CD4-positive, CD25-positive, alpha-beta regulatory T cell (primary cell): ENCODE measurements at regions not wholly inside any gene's neighbourhood (a gene's known extent, or its start where the extent isn't known, plus 50 kb on each side); places are given as distances from the start of the nearest gene placed in this dataset.

Experiments used
- ATAC-seq, 2 donors: fragments of 150-1000 bp; cut with Tn5 transposase; one replicate each; pipeline ENCODE4 v1.10.0; 2021; ENCODE audit warnings: low read depth in 2 of 2, moderate number of reproducible peaks in 2 of 2, moderate library complexity in 1 of 2
- DNase-seq, 3 donors: peaks; one replicate each; pipeline versions ENCODE4 v3.0.0 to v3.0.0-alpha.2; 2012 to 2022; ENCODE audit warnings: mixed read lengths in 1 of 3
- H3K27ac ChIP-seq: one replicate; pipeline ENCODE4 v1.7.0; 2013; ENCODE audit warnings: mild to moderate bottlenecking, low read length; ENCODE audit not compliant: insufficient read depth, poor library complexity, severe bottlenecking
- H3K27me3 ChIP-seq: one replicate; pipeline ENCODE4 v1.7.0; 2013; ENCODE audit warnings: low read length; ENCODE audit not compliant: control insufficient read depth, insufficient read depth
- H3K36me3 ChIP-seq: one replicate; pipeline ENCODE4 v1.7.0; 2013; ENCODE audit warnings: mild to moderate bottlenecking, low read length, moderate library complexity; ENCODE audit not compliant: control insufficient read depth, insufficient read depth
- H3K4me1 ChIP-seq: 2 replicates; pipeline ENCODE4 v1.7.0; 2013; ENCODE audit warnings: mild to moderate bottlenecking, low read length; ENCODE audit not compliant: insufficient read depth, control insufficient read depth, poor library complexity, severe bottlenecking
- H3K4me3 ChIP-seq: one replicate; pipeline ENCODE4 v1.7.0; 2013; ENCODE audit warnings: low read depth, mild to moderate bottlenecking, low read length, moderate library complexity
- H3K9me3 ChIP-seq, 2 experiments: 1 replicate in 1 of 2; 2 replicates in 1 of 2; pipeline ENCODE4 v1.7.0; 2013; ENCODE audit warnings: low read length in 2 of 2, mild to moderate bottlenecking in 1 of 2, moderate library complexity in 1 of 2; ENCODE audit not compliant: control insufficient read depth in 2 of 2
- H3K27ac Mint-ChIP-seq, 3 donors: one replicate each; pipeline ENCODE4 v1.8.0; 2020 to 2022; ENCODE audit warnings: mild to moderate bottlenecking in 3 of 3, mixed read lengths in 3 of 3, moderate library complexity in 2 of 3
- H3K27me3 Mint-ChIP-seq: one replicate; pipeline ENCODE4 v1.8.0; 2022; ENCODE audit warnings: mild to moderate bottlenecking, mixed read lengths
- H3K36me3 Mint-ChIP-seq: one replicate; pipeline ENCODE4 v1.8.0; 2020; ENCODE audit warnings: mixed read lengths
- H3K4me1 Mint-ChIP-seq, 4 donors: one replicate each; pipeline ENCODE4 v1.8.0; 2020 to 2022; ENCODE audit warnings: mixed read lengths in 4 of 4, mild to moderate bottlenecking in 1 of 4
- H3K4me3 Mint-ChIP-seq, 4 donors: one replicate each; pipeline ENCODE4 v1.8.0; 2020 to 2022; ENCODE audit warnings: mild to moderate bottlenecking in 4 of 4, mixed read lengths in 4 of 4, moderate library complexity in 3 of 4
- H3K9me3 Mint-ChIP-seq, 7 donors: one replicate each; pipeline ENCODE4 v1.8.0; 2020 to 2022; ENCODE audit warnings: mixed read lengths in 7 of 7, mild to moderate bottlenecking in 3 of 7, moderate library complexity in 2 of 7

DNA sequence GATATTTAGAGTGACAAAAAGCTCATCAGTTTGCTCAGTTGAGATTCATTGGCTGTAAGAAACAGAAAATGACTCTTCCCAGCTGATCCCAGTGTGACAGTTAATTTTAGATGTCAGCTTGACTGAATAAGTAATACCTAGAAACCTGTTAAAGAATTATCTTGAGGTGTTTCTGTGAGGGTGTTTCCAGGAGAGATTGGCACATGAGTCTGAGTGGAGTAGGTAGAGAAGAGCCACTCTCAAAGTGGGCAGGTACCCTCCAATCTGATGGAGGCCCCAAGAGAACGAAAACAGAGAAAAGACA, 200.8 kb upstream of the BTBD3 start:
- H3K27ac ChIP-seq = no peak overlapping the region
- no peaks in the 10 kb centered on the region for H3K4me1 ChIP-seq
- no peaks in the 10 kb centered on the region for H3K36me3 ChIP-seq
- H3K9me3 ChIP-seq = peaks cover 0 to 4% of the 10 kb centered on the region in 2 experiments
- no peak overlapping the region for H3K27ac Mint-ChIP-seq
- no peak overlapping the region for H3K4me3 Mint-ChIP-seq
- ATAC-seq = no peak
- H3K4me1 Mint-ChIP-seq = no peaks in the 10 kb centered on the region
- H3K27me3 Mint-ChIP-seq = no peaks in the 10 kb centered on the region
- no peaks in the 10 kb centered on the region for H3K27me3 ChIP-seq
- no peak overlapping the region for H3K4me3 ChIP-seq
- no peaks in the 10 kb centered on the region for H3K36me3 Mint-ChIP-seq
- no peak for DNase-seq
- peaks cover 0 to 8% (median 7%) of the 10 kb centered on the region in 7 donors for H3K9me3 Mint-ChIP-seq

DNA sequence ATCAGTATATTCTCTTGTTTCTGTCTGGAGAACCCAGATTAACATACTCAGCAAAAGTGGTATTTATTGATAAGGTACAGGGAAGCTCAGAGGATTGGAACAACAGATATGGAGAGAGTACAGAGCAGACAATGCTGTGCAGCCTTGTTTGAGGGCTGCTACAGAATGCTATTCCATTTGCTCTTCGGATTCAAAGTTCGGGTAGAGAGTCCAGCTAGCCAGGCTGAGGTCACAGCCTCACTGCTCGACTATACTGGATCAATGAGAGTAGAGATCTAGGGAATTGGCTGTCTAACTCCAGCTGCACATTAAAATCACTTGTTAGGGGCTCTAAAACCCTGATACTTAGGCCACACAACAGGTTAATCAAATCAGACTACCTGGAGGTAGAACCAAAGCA, 200.1 kb upstream of the BTBD3 start:
- peaks cover 0 to 13% (median 7%) of the 10 kb centered on the region in 7 donors for H3K9me3 Mint-ChIP-seq
- no peaks in the 10 kb centered on the region for H3K27me3 ChIP-seq
- no peak overlapping the region for H3K4me3 Mint-ChIP-seq
- H3K27ac Mint-ChIP-seq = no peak overlapping the region
- H3K36me3 Mint-ChIP-seq = no peaks in the 10 kb centered on the region
- ATAC-seq = no peak
- H3K4me3 ChIP-seq = no peak overlapping the region
- no peaks in the 10 kb centered on the region for H3K4me1 Mint-ChIP-seq
- H3K9me3 ChIP-seq = peaks cover 0 to 3% of the 10 kb centered on the region in 2 experiments
- no peak for DNase-seq
- H3K4me1 ChIP-seq = no peaks in the 10 kb centered on the region
- no peaks in the 10 kb centered on the region for H3K27me3 Mint-ChIP-seq
- no peaks in the 10 kb centered on the region for H3K36me3 ChIP-seq
- H3K27ac ChIP-seq = no peak overlapping the region

GRCh38 chr20:11718474-11719094, 199.1 kb upstream of the BTBD3 start:
- DNase-seq (no peak), ATAC-seq (no peak)
- no peaks in the 10 kb centered on the region for H3K36me3 ChIP-seq
- H3K4me3 ChIP-seq = no peak overlapping the region
- H3K27me3 ChIP-seq = no peaks in the 10 kb centered on the region
- H3K27ac Mint-ChIP-seq = no peak overlapping the region
- H3K4me3 Mint-ChIP-seq = no peak overlapping the region
- H3K9me3 Mint-ChIP-seq = peaks cover 0 to 13% (median 7%) of the 10 kb centered on the region in 7 donors
- H3K4me1 ChIP-seq = no peaks in the 10 kb centered on the region
- H3K27ac ChIP-seq = no peak overlapping the region
- no peaks in the 10 kb centered on the region for H3K36me3 Mint-ChIP-seq
- peaks cover 0 to 1% of the 10 kb centered on the region in 2 experiments for H3K9me3 ChIP-seq
- no peaks in the 10 kb centered on the region for H3K4me1 Mint-ChIP-seq
- no peaks in the 10 kb centered on the region for H3K27me3 Mint-ChIP-seq

- no peaks in the 10 kb centered on the region for H3K4me1 ChIP-seq
- H3K36me3 Mint-ChIP-seq = no peaks in the 10 kb centered on the region
- ATAC-seq (no peak), DNase-seq (no peak)
- H3K36me3 ChIP-seq = no peaks in the 10 kb centered on the region
- H3K27ac ChIP-seq = no peak overlapping the region
- no peak overlapping the region for H3K4me3 Mint-ChIP-seq
- H3K9me3 Mint-ChIP-seq = peaks cover under 1 to 13% (median 7%) of the 10 kb centered on the region in 7 donors
- peaks cover 0 to 5% of the 10 kb centered on the region in 2 experiments for H3K9me3 ChIP-seq
- no peak overlapping the region for H3K27ac Mint-ChIP-seq
- H3K27me3 ChIP-seq = no peaks in the 10 kb centered on the region
- H3K27me3 Mint-ChIP-seq = no peaks in the 10 kb centered on the region
- H3K4me1 Mint-ChIP-seq = no peaks in the 10 kb centered on the region
- no peak overlapping the region for H3K4me3 ChIP-seq
Measured at GRCh38 chr20:11719153-11719552, 198.5 kb upstream of the BTBD3 start.

GRCh38 chr20:11721411-11721810, 196.3 kb upstream of the BTBD3 start:
- no peaks in the 10 kb centered on the region for H3K27me3 Mint-ChIP-seq
- ATAC-seq (no peak), DNase-seq (no peak)
- no peak overlapping the region for H3K4me3 Mint-ChIP-seq
- Histone ChIP-seq H3K9me3 (peaks cover 0 to 5% of the 10 kb centered on the region in 2 experiments), H3K27me3 (no peaks in the 10 kb centered on the region), H3K36me3 (no peaks in the 10 kb centered on the region), H3K27ac (no peak overlapping the region), H3K4me3 (no peak overlapping the region), H3K4me1 (no peaks in the 10 kb centered on the region)
- H3K4me1 Mint-ChIP-seq = no peaks in the 10 kb centered on the region
- peaks cover 4 to 18% (median 7%) of the 10 kb centered on the region in 7 donors for H3K9me3 Mint-ChIP-seq
- H3K27ac Mint-ChIP-seq = no peak overlapping the region
- H3K36me3 Mint-ChIP-seq = no peaks in the 10 kb centered on the region

GRCh38 chr20:11724097-11724496, 193.6 kb upstream of the BTBD3 start:
- H3K27ac ChIP-seq = no peak overlapping the region
- H3K27me3 ChIP-seq = no peaks in the 10 kb centered on the region
- no peaks in the 10 kb centered on the region for H3K36me3 Mint-ChIP-seq
- no peaks in the 10 kb centered on the region for H3K27me3 Mint-ChIP-seq
- peak overlapping the region in 1 of 4 donors; percentile 23 for H3K4me3 Mint-ChIP-seq
- no peaks in the 10 kb centered on the region for H3K36me3 ChIP-seq
- no peak overlapping the region for H3K27ac Mint-ChIP-seq
- H3K4me1 Mint-ChIP-seq = no peaks in the 10 kb centered on the region
- no peaks in the 10 kb centered on the region for H3K4me1 ChIP-seq
- H3K9me3 ChIP-seq = peaks cover 1 to 18% of the 10 kb centered on the region in 2 experiments
- ATAC-seq = no peak
- no peak overlapping the region for H3K4me3 ChIP-seq
- H3K9me3 Mint-ChIP-seq = peaks cover 4 to 21% (median 5%) of the 10 kb centered on the region in 7 donors
- no peak for DNase-seq

- Histone ChIP-seq H3K27ac (no peak overlapping the region), H3K9me3 (peaks cover 1 to 18% of the 10 kb centered on the region in 2 experiments), H3K4me1 (no peaks in the 10 kb centered on the region), H3K4me3 (no peak overlapping the region), H3K27me3 (no peaks in the 10 kb centered on the region), H3K36me3 (no peaks in the 10 kb centered on the region)
- H3K27ac Mint-ChIP-seq = no peak overlapping the region
- ATAC-seq (no peak), DNase-seq (no peak)
- no peaks in the 10 kb centered on the region for H3K27me3 Mint-ChIP-seq
- no peaks in the 10 kb centered on the region for H3K36me3 Mint-ChIP-seq
- H3K9me3 Mint-ChIP-seq = peaks cover 8 to 25% (median 12%) of the 10 kb centered on the region in 7 donors
- H3K4me3 Mint-ChIP-seq = no peak overlapping the region
- H3K4me1 Mint-ChIP-seq = no peaks in the 10 kb centered on the region
Measured at GRCh38 chr20:11726026-11726425, 191.7 kb upstream of the BTBD3 start.

- Mint-ChIP-seq H3K4me3 (no peak overlapping the region), H3K27me3 (no peaks in the 10 kb centered on the region), H3K4me1 (no peaks in the 10 kb centered on the region), H3K36me3 (no peaks in the 10 kb centered on the region), H3K9me3 (peaks cover 5 to 32% (median 12%) of the 10 kb centered on the region in 7 donors), H3K27ac (no peak overlapping the region)
- H3K36me3 ChIP-seq = no peaks in the 10 kb centered on the region
- no peak overlapping the region for H3K4me3 ChIP-seq
- H3K4me1 ChIP-seq = no peaks in the 10 kb centered on the region
- H3K9me3 ChIP-seq = peaks cover 1 to 18% of the 10 kb centered on the region in 2 experiments
- ATAC-seq = no peak
- no peaks in the 10 kb centered on the region for H3K27me3 ChIP-seq
- DNase-seq = no peak
- H3K27ac ChIP-seq = no peak overlapping the region
Measured at GRCh38 chr20:11727708-11728107, 190.0 kb upstream of the BTBD3 start.
